OCI-LY3 (cell line): ENCODE measurements at regions not wholly inside any gene's neighbourhood (a gene's known extent, or its start where the extent isn't known, plus 50 kb on each side); places are given as distances from the start of the nearest gene placed in this dataset.

Experiments used
- H2AFZ ChIP-seq: fragments of 200-600, 300-600 bp; shearing (Covaris generic); 2 replicates; pipeline ENCODE4 v1.6.0; 2014; ENCODE audit warnings: antibody characterized with exemption, low read depth, low read length
- H3K27ac ChIP-seq: fragments of 200-600, 300-600 bp; sonication (generic); 2 replicates; pipeline ENCODE4 v1.5.1; 2014; ENCODE audit warnings: mild to moderate bottlenecking, low read length, moderate library complexity, mixed read lengths
- H3K27me3 ChIP-seq: fragments of 200-600, 300-600 bp; sonication (generic); 2 replicates; pipeline ENCODE4 v1.6.1; 2014; ENCODE audit warnings: low read depth, low read length, mixed read lengths
- H3K36me3 ChIP-seq: fragments of 200-600, 300-600 bp; sonication (generic); replicated peaks from 2 replicates; pipeline ENCODE3; 2014; ENCODE audit warnings: low read depth, low read length, mixed read lengths
- H3K4me1 ChIP-seq: fragments of 300-600, 200-600 bp; sonication (generic); 2 replicates; pipeline ENCODE4 v1.6.1; 2014; ENCODE audit warnings: low read length, mixed read lengths
- H3K4me2 ChIP-seq: fragments of 200-600, 300-600 bp; sonication (generic); 2 replicates; pipeline ENCODE4 v1.6.1; 2014; ENCODE audit warnings: low read length, mixed read lengths
- H3K4me3 ChIP-seq: fragments of 300-600, 200-600 bp; sonication (generic); 2 replicates; pipeline ENCODE4 v1.5.1; 2014; ENCODE audit warnings: antibody characterized with exemption, mild to moderate bottlenecking, low read length, moderate library complexity
- H3K79me2 ChIP-seq: fragments of 300-600, 200-600 bp; shearing (Covaris generic); 2 replicates; pipeline ENCODE4 v1.6.1; 2014; ENCODE audit warnings: mild to moderate bottlenecking, low read length, mixed read lengths
- H3K9ac ChIP-seq: fragments of 300-600, 200-600 bp; shearing (Covaris generic); 2 replicates; pipeline ENCODE4 v1.6.0; 2014; ENCODE audit warnings: mild to moderate bottlenecking, low read length, moderate library complexity
- H3K9me3 ChIP-seq: fragments of 200-600, 300-600 bp; shearing (Covaris generic); 2 replicates; pipeline ENCODE4 v1.6.1; 2014; ENCODE audit warnings: low read length, mixed read lengths; ENCODE audit not compliant: insufficient read depth
- H4K20me1 ChIP-seq: fragments of 200-600, 300-600 bp; sonication (generic); 2 replicates; pipeline ENCODE4 v1.6.1; 2016; ENCODE audit warnings: low read length, mixed read lengths; ENCODE audit not compliant: insufficient read depth
- CTCF ChIP-seq: fragments of 200-600, 300-600 bp; sonication (generic); IDR thresholded peaks from 2 replicates; pipeline ENCODE4 v1.5.1; 2014; ENCODE audit warnings: antibody characterized with exemption, low read length, low read depth
- EZH2phosphoT487 ChIP-seq: fragments of 200-600 bp; shearing (Covaris generic); IDR thresholded peaks from 2 replicates; pipeline ENCODE4 v1.6.1; 2018; ENCODE audit warnings: antibody characterized with exemption, mixed run types, low read depth

GRCh38 chr14:93870377-93870776 lies 56.8 kb upstream of the FAM181A start:
- Histone ChIP-seq H3K27ac (no peak overlapping the region), H3K9ac (no peak overlapping the region), H3K36me3 (no peaks in the 10 kb centered on the region), H4K20me1 (no peaks in the 10 kb centered on the region), H2AFZ (no peak overlapping the region), H3K79me2 (no peaks in the 10 kb centered on the region), H3K9me3 (no peaks in the 10 kb centered on the region), H3K4me3 (no peak overlapping the region), H3K4me1 (no peaks in the 10 kb centered on the region), H3K27me3 (peaks cover 54% of the 10 kb centered on the region), H3K4me2 (no peak overlapping the region)
- TF ChIP-seq EZH2phosphoT487 (no peak), CTCF (no peak)

- no peak overlapping the region for H3K27ac ChIP-seq
- H3K9ac ChIP-seq = no peak overlapping the region
- no peaks in the 10 kb centered on the region for H3K36me3 ChIP-seq
- no peak overlapping the region for H3K4me2 ChIP-seq
- no peak overlapping the region for H3K4me3 ChIP-seq
- H2AFZ ChIP-seq = no peak overlapping the region
- TF ChIP-seq EZH2phosphoT487 (no peak), CTCF (no peak)
- H3K9me3 ChIP-seq = no peaks in the 10 kb centered on the region
- H4K20me1 ChIP-seq = no peaks in the 10 kb centered on the region
- no peaks in the 10 kb centered on the region for H3K79me2 ChIP-seq
- no peaks in the 10 kb centered on the region for H3K4me1 ChIP-seq
- H3K27me3 ChIP-seq = peaks cover 57% of the 10 kb centered on the region
Measured at GRCh38 chr14:93869427-93869826, 57.7 kb upstream of the FAM181A start.

GRCh38 chr14:93868165-93868564 lies 59.0 kb upstream of the FAM181A start:
- Histone ChIP-seq H3K4me1 (no peaks in the 10 kb centered on the region), H2AFZ (no peak overlapping the region), H3K9me3 (no peaks in the 10 kb centered on the region), H3K4me2 (no peak overlapping the region), H3K9ac (no peak overlapping the region), H3K79me2 (no peaks in the 10 kb centered on the region), H3K4me3 (no peak overlapping the region), H3K27me3 (peaks cover 52% of the 10 kb centered on the region), H3K36me3 (no peaks in the 10 kb centered on the region), H3K27ac (no peak overlapping the region), H4K20me1 (no peaks in the 10 kb centered on the region)
- TF ChIP-seq EZH2phosphoT487 = no peak
- no peak for TF ChIP-seq CTCF

GRCh38 chr14:93862265-93862664 lies 64.9 kb upstream of the FAM181A start:
- no peak for TF ChIP-seq EZH2phosphoT487
- TF ChIP-seq CTCF = no peak

More at GRCh38 chr14:93862265-93862664, 64.9 kb upstream of the FAM181A start:
- Histone ChIP-seq H3K4me2 (no peak overlapping the region), H4K20me1 (no peaks in the 10 kb centered on the region), H3K4me1 (no peaks in the 10 kb centered on the region), H2AFZ (no peak overlapping the region), H3K9ac (no peak overlapping the region), H3K27ac (no peak overlapping the region), H3K4me3 (no peak overlapping the region), H3K9me3 (no peaks in the 10 kb centered on the region), H3K79me2 (no peaks in the 10 kb centered on the region), H3K27me3 (peaks cover 38% of the 10 kb centered on the region), H3K36me3 (no peaks in the 10 kb centered on the region)
